ENCODE measurements at regions not wholly inside any gene's neighbourhood (a gene's known extent, or its start where the extent isn't known, plus 50 kb on each side); places are given as distances from the start of the nearest gene placed in this dataset.

- ChIA-PET CTCF (no interaction called here), POLR2A (ENCODE audit: low non-redundant PET) (no interaction called here)
- no peak for DNase-seq (ENCODE audit: low spot score)
- H3K27ac ChIP-seq = no peak overlapping the region
- TF ChIP-seq CTCF (conservative IDR thresholded peaks at IDR 0.05; ENCODE audit: low read depth) = no peak
These were observed 109.6 kb upstream of the ARHGEF3 start for GRCh38 chr3:56911363-56911762.

DNA sequence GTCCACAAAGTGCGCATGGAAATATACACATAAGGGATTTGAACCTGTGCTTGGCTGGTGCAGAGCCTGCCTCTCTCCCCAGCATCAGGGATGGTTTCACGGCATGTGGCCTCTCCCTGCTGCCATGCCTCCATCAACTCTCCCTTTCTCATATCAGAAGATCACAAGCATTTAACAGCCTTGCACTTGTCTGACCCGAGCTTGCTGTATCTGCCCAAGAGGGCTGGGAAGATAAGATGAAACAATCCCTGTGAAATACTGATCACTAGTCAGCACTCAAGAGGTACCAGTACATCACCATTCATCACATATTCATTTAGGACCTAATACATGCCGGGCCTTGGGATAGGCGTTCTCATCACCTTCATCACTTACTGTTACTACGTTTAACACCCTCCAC is 107.6 kb upstream of the ARHGEF3 start:
- no peak for TF ChIP-seq CTCF (conservative IDR thresholded peaks at IDR 0.05; ENCODE audit: low read depth)
- ChIA-PET POLR2A (ENCODE audit: low non-redundant PET) (no interaction called here), CTCF (no interaction called here)
- H3K27ac ChIP-seq = no peak overlapping the region
- no peak for DNase-seq (ENCODE audit: low spot score)

DNA sequence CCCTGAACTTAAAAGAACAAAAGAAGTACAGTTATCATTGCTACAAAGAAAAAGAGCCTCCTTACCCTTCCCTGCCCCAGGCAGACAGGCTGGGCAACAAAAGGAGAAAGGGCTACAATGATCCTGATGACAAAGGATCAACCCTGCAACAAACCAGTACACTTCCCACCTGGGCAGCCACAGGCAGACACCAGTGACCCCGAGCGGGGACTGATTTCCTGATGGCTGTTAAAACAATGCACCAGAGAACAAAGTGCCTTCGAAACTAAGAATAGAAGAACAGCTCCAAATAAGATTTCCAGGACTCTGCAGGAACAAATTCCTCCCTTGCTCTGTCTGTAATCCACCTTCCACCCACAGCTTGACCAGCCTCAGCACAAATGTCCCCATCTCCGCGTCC is 106.3 kb upstream of the ARHGEF3 start:
- no peak for TF ChIP-seq CTCF (conservative IDR thresholded peaks at IDR 0.05; ENCODE audit: low read depth)
- CTCF ChIA-PET = interaction anchor here (0.5 kb wide), 1 partner anchor 25 kb away, joined by 6 read pairs; no protein-coding TSS in a partner anchor
- DNase-seq (ENCODE audit: low spot score) = no peak
- no peak overlapping the region for H3K27ac ChIP-seq
- POLR2A ChIA-PET (ENCODE audit: low non-redundant PET) = no interaction called here

GRCh38 chr3:56904552-56905215 is 102.9 kb upstream of the ARHGEF3 start:
- ChIA-PET CTCF (no interaction called here), POLR2A (ENCODE audit: low non-redundant PET) (no interaction called here)
- no peak overlapping the region for H3K27ac ChIP-seq
- DNase-seq (ENCODE audit: low spot score) = no peak
- no peak for TF ChIP-seq CTCF (conservative IDR thresholded peaks at IDR 0.05; ENCODE audit: low read depth)

GRCh38 chr3:56903231-56903782 is 101.6 kb upstream of the ARHGEF3 start:
- H3K27ac ChIP-seq = no peak overlapping the region
- ChIA-PET CTCF (no interaction called here), POLR2A (ENCODE audit: low non-redundant PET) (no interaction called here)
- no peak for TF ChIP-seq CTCF (conservative IDR thresholded peaks at IDR 0.05; ENCODE audit: low read depth)
- DNase-seq (ENCODE audit: low spot score) = no peak

GRCh38 chr3:56902468-56903160 is 100.9 kb upstream of the ARHGEF3 start:
- ChIA-PET POLR2A (ENCODE audit: low non-redundant PET) (no interaction called here), CTCF (no interaction called here)
- DNase-seq (ENCODE audit: low spot score) = no peak
- no peak overlapping the region for H3K27ac ChIP-seq
- TF ChIP-seq CTCF (conservative IDR thresholded peaks at IDR 0.05; ENCODE audit: low read depth) = no peak

Measured in RWPE1 (cell line).